ENCODE measurements at regions not wholly inside any gene's neighbourhood (a gene's known extent, or its start where the extent isn't known, plus 50 kb on each side); places are given as distances from the start of the nearest gene placed in this dataset.

GRCh38 chr18:37920865-37921264, 355.3 kb upstream of the CELF4 start:
- Histone ChIP-seq H2AFZ (no peak overlapping the region), H3K27me3 (ENCODE audit: insufficient read depth) (no peaks in the 10 kb centered on the region), H4K20me1 (replicated peaks; ENCODE audit: insufficient read depth) (no peaks in the 10 kb centered on the region), H3K4me1 (ENCODE audit: insufficient read depth) (no peaks in the 10 kb centered on the region), H3K9me2 (ENCODE audit: insufficient read depth) (no peaks in the 10 kb centered on the region), H3K4me2 (no peak overlapping the region), H3K36me3 (ENCODE audit: insufficient read depth) (no peaks in the 10 kb centered on the region), H3F3A (replicated peaks; ENCODE audit: low read depth) (no peaks in the 10 kb centered on the region), H3K79me2 (replicated peaks; ENCODE audit: insufficient read depth) (no peaks in the 10 kb centered on the region), H3K4me3 (no peak overlapping the region), H3K27ac (ENCODE audit: low read depth) (no peak overlapping the region)
- ATAC-seq (no peak), DNase-seq (ENCODE audit: low spot score) (no peak)
- Mint-ChIP-seq H3K27me3 (ENCODE audit: insufficient read depth, low read depth, poor library complexity) (no peaks in the 10 kb centered on the region), H3K27ac (no peak overlapping the region), H3K4me3 (no peak overlapping the region), H3K4me1 (no peaks in the 10 kb centered on the region), H3K36me3 (ENCODE audit: low read depth) (no peaks in the 10 kb centered on the region), H3K9me3 (no peaks in the 10 kb centered on the region)
- no peak for TF ChIP-seq STAT1 (IDR thresholded peaks at IDR 0.05; ENCODE audit: unreplicated experiment)
- no peak for TF ChIP-seq ZNF331 (CRISPR knock-in tag; IDR thresholded peaks at IDR 0.05; ENCODE audit: low read depth)
- TF ChIP-seq NANOG (IDR thresholded peaks at IDR 0.05; ENCODE audit: borderline replicate concordance): no peak
- TF ChIP-seq CTCF (conservative IDR thresholded peaks at IDR 0.05; ENCODE audit: low read depth in 2 of 2): no peak
- TF ChIP-seq CREB1 (CRISPR knock-in tag; IDR thresholded peaks at IDR 0.05; ENCODE audit: low read depth): no peak
- TF ChIP-seq JUNB (IDR thresholded peaks at IDR 0.05; ENCODE audit: unreplicated experiment): no peak
- TF ChIP-seq ETS1 (IDR thresholded peaks at IDR 0.05): no peak
- no peak for TF ChIP-seq REST (IDR thresholded peaks at IDR 0.05; ENCODE audit: unreplicated experiment)
- TF ChIP-seq ZNF114 (CRISPR knock-in tag; IDR thresholded peaks at IDR 0.05): no peak
- no peak for TF ChIP-seq EZH2 (IDR thresholded peaks at IDR 0.05; ENCODE audit: low read depth, unreplicated experiment)
- no peak for TF ChIP-seq POLR2AphosphoS5 (IDR thresholded peaks at IDR 0.05; ENCODE audit: low read depth)
- TF ChIP-seq EZH2phosphoT487 (IDR thresholded peaks at IDR 0.05; ENCODE audit: unreplicated experiment): no peak
- TF ChIP-seq ZNF462 (CRISPR knock-in tag; IDR thresholded peaks at IDR 0.05): no peak

All from GM23338 (cell line).